Liver (tissue), 8 donors: ENCODE measurements at regions not wholly inside any gene's neighbourhood (a gene's known extent, or its start where the extent isn't known, plus 50 kb on each side); places are given as distances from the start of the nearest gene placed in this dataset.

Source experiments
- DNase-seq: peaks from one replicate; pipeline ENCODE4 v3.0.0-alpha.2; 2017; ENCODE audit warnings: low spot score
- H3K27ac ChIP-seq, 2 donors: one replicate each; pipeline ENCODE4 v1.7.0; 2013; ENCODE audit warnings: inconsistent platforms in 2 of 2, low read length in 2 of 2, control low read depth in 1 of 2, low read depth in 1 of 2, mild to moderate bottlenecking in 1 of 2
- H3K27me3 ChIP-seq, 4 donors: one replicate each; pipeline versions ENCODE4 v1.6.1 to v1.7.0; 2013; ENCODE audit warnings: low read length in 3 of 4, inconsistent platforms in 1 of 4, mild to moderate bottlenecking in 1 of 4, moderate library complexity in 1 of 4; ENCODE audit not compliant: control insufficient read depth in 4 of 4, insufficient read depth in 4 of 4
- H3K36me3 ChIP-seq, 4 donors: one replicate each; pipeline versions ENCODE4 v1.6.1 to v1.7.0; 2013; ENCODE audit warnings: low read length in 3 of 4, mild to moderate bottlenecking in 3 of 4, low read depth in 1 of 4, moderate library complexity in 1 of 4; ENCODE audit not compliant: control insufficient read depth in 4 of 4, insufficient read depth in 3 of 4
- H3K4me1 ChIP-seq, 4 donors: one replicate each; pipeline versions ENCODE4 v1.6.1 to v1.7.0; 2013; ENCODE audit warnings: low read length in 3 of 4, mild to moderate bottlenecking in 3 of 4, moderate library complexity in 1 of 4; ENCODE audit not compliant: control insufficient read depth in 4 of 4, insufficient read depth in 4 of 4
- H3K4me3 ChIP-seq, 3 donors: one replicate each; pipeline versions ENCODE4 v1.6.1 to v1.7.0; 2013; ENCODE audit warnings: low read length in 3 of 3, control low read depth in 1 of 3, low read depth in 1 of 3, mild to moderate bottlenecking in 1 of 3
- H3K9ac ChIP-seq, 2 donors: one replicate each; pipeline ENCODE4 v1.7.0; 2013; ENCODE audit warnings: low read length in 2 of 2, mild to moderate bottlenecking in 2 of 2, moderate library complexity in 2 of 2, control low read depth in 1 of 2, low read depth in 1 of 2
- H3K9me3 ChIP-seq, 4 donors: one replicate each; pipeline versions ENCODE4 v1.6.1 to v1.7.0; 2013; ENCODE audit warnings: low read length in 3 of 4; ENCODE audit not compliant: control insufficient read depth in 4 of 4
- CTCF ChIP-seq: fragments of 150-350 bp; IDR thresholded peaks from 2 replicates; pipeline ENCODE4 v1.5.1; 2017; ENCODE audit warnings: improper control_type of control experiment, low read depth, low read length; ENCODE audit not compliant: missing input control
- EGR1 ChIP-seq, 2 donors: IDR thresholded peaks; 2 replicates each; pipeline ENCODE4 v1.6.1; 2016 to 2018; ENCODE audit warnings: antibody characterized with exemption in 2 of 2, low read depth in 2 of 2
- FOXA2 ChIP-seq: IDR thresholded peaks from 2 replicates; pipeline ENCODE4 v1.6.1; 2016; ENCODE audit warnings: antibody characterized with exemption
- GABPA ChIP-seq, 2 donors: IDR thresholded peaks in 1 of 2; conservative IDR thresholded peaks in 1 of 2; 2 replicates each; pipeline ENCODE4 v1.6.1; 2016; ENCODE audit warnings: antibody characterized with exemption in 2 of 2, mild to moderate bottlenecking in 1 of 2, moderate library complexity in 1 of 2
- HNF4G ChIP-seq: IDR thresholded peaks from 2 replicates; pipeline ENCODE4 v1.6.1; 2016; ENCODE audit warnings: antibody characterized with exemption
- JUND ChIP-seq, 2 donors: IDR thresholded peaks; 2 replicates each; pipeline ENCODE4 v1.6.1; 2016; ENCODE audit warnings: antibody characterized with exemption in 2 of 2
- NR2F2 ChIP-seq: IDR thresholded peaks from 2 replicates; pipeline ENCODE4 v1.6.1; 2016; ENCODE audit warnings: antibody characterized with exemption
- RAD21 ChIP-seq, 2 donors: IDR thresholded peaks; 2 replicates each; pipeline ENCODE4 v1.6.1; 2016; ENCODE audit warnings: antibody characterized with exemption in 2 of 2, mild to moderate bottlenecking in 2 of 2
- REST ChIP-seq: IDR thresholded peaks from 2 replicates; pipeline ENCODE4 v1.6.1; 2016; ENCODE audit warnings: antibody characterized with exemption, mild to moderate bottlenecking
- RXRA ChIP-seq, 2 donors: IDR thresholded peaks; 2 replicates each; pipeline ENCODE4 v1.6.1; 2017 to 2018; ENCODE audit warnings: antibody characterized with exemption in 2 of 2, mild to moderate bottlenecking in 1 of 2
- SP1 ChIP-seq: IDR thresholded peaks from 2 replicates; pipeline ENCODE4 v1.6.1; 2018; ENCODE audit warnings: antibody characterized with exemption, mild to moderate bottlenecking
- TAF1 ChIP-seq: conservative IDR thresholded peaks from 2 replicates; pipeline ENCODE4 v1.6.1; 2016; ENCODE audit warnings: antibody characterized with exemption, mild to moderate bottlenecking
- YY1 ChIP-seq: IDR thresholded peaks from 2 replicates; pipeline ENCODE4 v1.6.1; 2016; ENCODE audit warnings: antibody characterized with exemption, mild to moderate bottlenecking
- WGBS: extraction: QIAGEN DNeasy Blood & Tissue Kit; methylation state at CpG from one replicate; pipeline ENCODE4 v1.1.7; 2013; 5-methylcytosine and 5-hydroxymethylcytosine counted together
- TF ChIP-seq, protein P1 (sequence below): IDR thresholded peaks from 2 replicates; pipeline ENCODE4 v1.6.1; 2016; ENCODE audit warnings: antibody characterized with exemption
- TF ChIP-seq, protein P2 (sequence below): IDR thresholded peaks from 2 replicates; pipeline ENCODE4 v1.6.1; 2016; ENCODE audit warnings: antibody characterized with exemption
- TF ChIP-seq, protein P3 (sequence below): IDR thresholded peaks from 2 replicates; pipeline ENCODE4 v1.6.1; 2016; ENCODE audit warnings: antibody characterized with exemption
- donor health status: healthy.
- donor health status: healthy.
- donor health status: healthy.
- donor health status: healthy.
- donor health status: healthy.

GRCh38 chr2:193442293-193442692 is 1247.6 kb upstream of the TMEFF2 start:
- Histone ChIP-seq H3K4me3 (no peak overlapping the region), H3K36me3 (no peaks in the 10 kb centered on the region), H3K27me3 (no peaks in the 10 kb centered on the region), H3K9me3 (no peaks in the 10 kb centered on the region), H3K27ac (no peak overlapping the region), H3K4me1 (no peaks in the 10 kb centered on the region), H3K9ac (no peak overlapping the region)
- TF ChIP-seq, protein P1, sequence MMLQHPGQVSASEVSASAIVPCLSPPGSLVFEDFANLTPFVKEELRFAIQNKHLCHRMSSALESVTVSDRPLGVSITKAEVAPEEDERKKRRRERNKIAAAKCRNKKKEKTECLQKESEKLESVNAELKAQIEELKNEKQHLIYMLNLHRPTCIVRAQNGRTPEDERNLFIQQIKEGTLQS = no peak
- TF ChIP-seq GABPA (IDR thresholded peaks at IDR 0.05 in 1 of 2, conservative IDR thresholded peaks at IDR 0.05 in 1 of 2) (no peak), YY1 (no peak), RXRA (IDR thresholded peaks at IDR 0.05) (no peak), SP1 (no peak), EGR1 (IDR thresholded peaks at IDR 0.05; ENCODE audit: low read depth in 2 of 2) (no peak), NR2F2 (no peak), FOXA2 (no peak), CTCF (no peak), REST (no peak), JUND (IDR thresholded peaks at IDR 0.05) (no peak)
- TF ChIP-seq, protein P2, sequence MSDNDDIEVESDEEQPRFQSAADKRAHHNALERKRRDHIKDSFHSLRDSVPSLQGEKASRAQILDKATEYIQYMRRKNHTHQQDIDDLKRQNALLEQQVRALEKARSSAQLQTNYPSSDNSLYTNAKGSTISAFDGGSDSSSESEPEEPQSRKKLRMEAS = no peak
- 84% methylated on average over 1 of the region's 1 CpG for WGBS
- DNase-seq = no peak

- H3K9ac ChIP-seq = no peak overlapping the region
- no peak overlapping the region for H3K27ac ChIP-seq
- H3K4me1 ChIP-seq = peaks cover 0 to 17% (median 6%) of the 10 kb centered on the region in 4 donors
- peak; percentile 36 for DNase-seq
- no peaks in the 10 kb centered on the region for H3K27me3 ChIP-seq
- 22% methylated on average over 3 of the region's 3 CpGs for WGBS
- H3K4me3 ChIP-seq = peak overlapping the region in 1 of 3 donors; percentile 24
- no peaks in the 10 kb centered on the region for H3K36me3 ChIP-seq
- H3K9me3 ChIP-seq = no peaks in the 10 kb centered on the region
- TF ChIP-seq RAD21 (IDR thresholded peaks at IDR 0.05) (peak; percentile 66 to 70), TAF1 (no peak), JUND (IDR thresholded peaks at IDR 0.05) (peak; percentile 75 to 85), REST (peak; percentile 61), SP1 (peak; percentile 98), HNF4G (peak; percentile 83), EGR1 (IDR thresholded peaks at IDR 0.05; ENCODE audit: low read depth in 2 of 2) (no peak), NR2F2 (peak; percentile 96), CTCF (no peak), FOXA2 (peak; percentile 81), YY1 (peak; percentile 87), RXRA (IDR thresholded peaks at IDR 0.05) (peak; percentile 88 to 94)
- TF ChIP-seq, protein P2 = peak; percentile 77
- TF ChIP-seq, protein P1 = peak; percentile 51
- TF ChIP-seq, protein P3, sequence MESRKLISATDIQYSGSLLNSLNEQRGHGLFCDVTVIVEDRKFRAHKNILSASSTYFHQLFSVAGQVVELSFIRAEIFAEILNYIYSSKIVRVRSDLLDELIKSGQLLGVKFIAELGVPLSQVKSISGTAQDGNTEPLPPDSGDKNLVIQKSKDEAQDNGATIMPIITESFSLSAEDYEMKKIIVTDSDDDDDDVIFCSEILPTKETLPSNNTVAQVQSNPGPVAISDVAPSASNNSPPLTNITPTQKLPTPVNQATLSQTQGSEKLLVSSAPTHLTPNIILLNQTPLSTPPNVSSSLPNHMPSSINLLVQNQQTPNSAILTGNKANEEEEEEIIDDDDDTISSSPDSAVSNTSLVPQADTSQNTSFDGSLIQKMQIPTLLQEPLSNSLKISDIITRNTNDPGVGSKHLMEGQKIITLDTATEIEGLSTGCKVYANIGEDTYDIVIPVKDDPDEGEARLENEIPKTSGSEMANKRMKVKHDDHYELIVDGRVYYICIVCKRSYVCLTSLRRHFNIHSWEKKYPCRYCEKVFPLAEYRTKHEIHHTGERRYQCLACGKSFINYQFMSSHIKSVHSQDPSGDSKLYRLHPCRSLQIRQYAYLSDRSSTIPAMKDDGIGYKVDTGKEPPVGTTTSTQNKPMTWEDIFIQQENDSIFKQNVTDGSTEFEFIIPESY = peak; percentile 91
These were observed 1233.6 kb upstream of the TMEFF2 start for GRCh38 chr2:193428336-193428818.
